ENCODE measurements at regions not wholly inside any gene's neighbourhood (a gene's known extent, or its start where the extent isn't known, plus 50 kb on each side); places are given as distances from the start of the nearest gene placed in this dataset.

- H3K79me2 ChIP-seq (ENCODE audit: insufficient read depth, low read length) = no peaks in the 10 kb centered on the region
- no peak overlapping the region for H3K18ac ChIP-seq (ENCODE audit: insufficient read length, low read depth, low read length)
- H3K36me3 Mint-ChIP-seq (ENCODE audit: insufficient read depth in 1 of 3, low read depth in 3 of 3) = no peaks in the 10 kb centered on the region
- H3K23ac ChIP-seq (ENCODE audit: insufficient read length, low read depth, low read length) = no peak overlapping the region
- H3K56ac ChIP-seq (ENCODE audit: insufficient read length, low read depth, low read length) = no peak overlapping the region
- H3K9me3 ChIP-seq (ENCODE audit: control insufficient read depth, low read depth, low read length) = no peaks in the 10 kb centered on the region
- H2BK20ac ChIP-seq (ENCODE audit: low read depth, low read length, poor library complexity, severe bottlenecking) = no peak overlapping the region
- peak overlapping the region in 1 of 3 experiments; percentile 6; a peak in 3 of 7 replicates for H3K27ac Mint-ChIP-seq
- H4K20me1 ChIP-seq (ENCODE audit: control insufficient read depth, insufficient read depth, insufficient read length) = no peaks in the 10 kb centered on the region
- H4K8ac ChIP-seq (replicated peaks; ENCODE audit: insufficient read length, low read depth, low read length) = no peak overlapping the region
- no peak overlapping the region for H3K4me2 ChIP-seq (ENCODE audit: insufficient read depth, insufficient read length, low read length)
- WGBS (ENCODE audit: extremely low coverage, insufficient read length, low lambda C conversion rate) = no CpG with 5 or more reads among the region's 2 CpGs
- H3K14ac ChIP-seq (ENCODE audit: insufficient read depth, low read length) = no peak overlapping the region
- H4K5ac ChIP-seq (ENCODE audit: insufficient read length, low read depth, low read length) = no peak overlapping the region
- H2AFZ ChIP-seq (ENCODE audit: low read length) = no peak overlapping the region
- H2BK15ac ChIP-seq (ENCODE audit: low read depth, low read length) = no peak overlapping the region
- H2BK5ac ChIP-seq (ENCODE audit: insufficient read length, low read length) = no peak overlapping the region
- H3K4me1 ChIP-seq (ENCODE audit: insufficient read depth, low read length) = peaks cover 8% of the 10 kb centered on the region
- H3K27me3 Mint-ChIP-seq (ENCODE audit: low read depth) = no peaks in the 10 kb centered on the region
- no peak overlapping the region for H3T11ph ChIP-seq (ENCODE audit: low read length)
- H3K27me3 ChIP-seq (ENCODE audit: insufficient read depth, low read length) = no peaks in the 10 kb centered on the region
- peaks cover 42 to 43% of the 10 kb centered on the region in 2 experiments for H3K4me1 Mint-ChIP-seq
- TF ChIP-seq CTCF (conservative IDR thresholded peaks at IDR 0.05) = no peak
- H3K79me1 ChIP-seq (ENCODE audit: insufficient read depth, low read depth, low read length, poor library complexity, severe bottlenecking) = no peaks in the 10 kb centered on the region
- no peak overlapping the region for H3K9ac ChIP-seq (ENCODE audit: extremely low read depth, insufficient read length, low read length)
- no peaks in the 10 kb centered on the region for H3K23me2 ChIP-seq (ENCODE audit: insufficient read length, low read depth, low read length, poor library complexity, severe bottlenecking)
- no peak overlapping the region for H2BK12ac ChIP-seq (ENCODE audit: insufficient read length, low read depth, low read length)
- no peak overlapping the region for H4K91ac ChIP-seq (ENCODE audit: insufficient read length, low read depth, low read length)
- no peak overlapping the region for H3K4ac ChIP-seq (ENCODE audit: low read depth, low read length)
- H3K4me3 Mint-ChIP-seq = no peak overlapping the region
- no peaks in the 10 kb centered on the region for H3K9me3 Mint-ChIP-seq
- no peak for DNase-seq
- H3K27ac ChIP-seq (ENCODE audit: insufficient read length, low read depth, low read length) = no peak overlapping the region
- H2AK5ac ChIP-seq (ENCODE audit: insufficient read length, low read length) = no peak overlapping the region
- no peak overlapping the region for H2BK120ac ChIP-seq (ENCODE audit: low read depth, low read length, poor library complexity, severe bottlenecking)
Measured at GRCh38 chr19:31102674-31103073, 246.6 kb downstream of the TSHZ3 start.

Measured in H9 (cell line).